NCI-H187 (cell line): ENCODE measurements at regions not wholly inside any gene's neighbourhood (a gene's known extent, or its start where the extent isn't known, plus 50 kb on each side); places are given as distances from the start of the nearest gene placed in this dataset.
A peak's percentile ranks its signal among the peaks of the same experiment; 100 is the strongest.

Source experiments
- DNase-seq, 2 experiments: peaks; one replicate each; lab custom pipeline; 2025; lab: John Stamatoyannopoulos, UW

DNA sequence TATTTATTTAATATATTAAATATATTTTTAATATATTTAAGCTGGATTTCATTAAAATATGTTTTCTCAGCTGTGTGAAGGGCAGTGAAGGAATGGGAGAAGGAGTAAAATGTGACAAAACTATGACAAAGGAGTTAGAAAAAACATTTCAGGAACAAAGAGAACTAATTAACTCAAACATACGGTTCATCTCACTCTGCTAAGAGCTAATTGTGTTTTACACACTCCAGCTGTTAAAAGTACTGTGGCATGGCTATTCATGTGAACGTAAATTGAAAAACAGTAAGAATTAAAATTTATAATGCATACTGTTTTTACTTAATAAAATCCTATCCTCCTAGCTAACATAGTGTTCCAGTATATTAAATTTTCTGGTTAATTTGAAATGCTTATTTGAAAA is 262.5 kb upstream of the GNAI1 start:
- no peak for DNase-seq

DNA sequence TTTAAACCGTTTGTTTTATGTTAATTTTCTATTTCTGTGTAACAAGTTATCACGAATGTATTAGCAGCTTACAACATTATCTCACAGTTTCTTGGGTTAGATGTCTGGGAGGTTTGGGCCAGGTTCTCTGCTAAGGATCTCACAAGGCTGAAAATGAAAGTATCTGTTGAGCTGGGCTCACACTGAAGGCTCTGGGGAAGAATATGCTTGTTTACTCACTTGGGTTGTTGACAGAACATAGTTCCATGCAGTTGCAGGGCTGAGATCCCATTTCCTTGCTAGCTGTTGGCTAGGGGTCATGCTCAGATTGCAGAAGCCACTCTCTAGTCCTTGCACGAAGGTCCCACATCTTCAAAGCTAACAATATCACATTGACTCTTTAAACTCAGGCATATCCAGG is 266.6 kb upstream of the GNAI1 start:
- no peak for DNase-seq

DNA sequence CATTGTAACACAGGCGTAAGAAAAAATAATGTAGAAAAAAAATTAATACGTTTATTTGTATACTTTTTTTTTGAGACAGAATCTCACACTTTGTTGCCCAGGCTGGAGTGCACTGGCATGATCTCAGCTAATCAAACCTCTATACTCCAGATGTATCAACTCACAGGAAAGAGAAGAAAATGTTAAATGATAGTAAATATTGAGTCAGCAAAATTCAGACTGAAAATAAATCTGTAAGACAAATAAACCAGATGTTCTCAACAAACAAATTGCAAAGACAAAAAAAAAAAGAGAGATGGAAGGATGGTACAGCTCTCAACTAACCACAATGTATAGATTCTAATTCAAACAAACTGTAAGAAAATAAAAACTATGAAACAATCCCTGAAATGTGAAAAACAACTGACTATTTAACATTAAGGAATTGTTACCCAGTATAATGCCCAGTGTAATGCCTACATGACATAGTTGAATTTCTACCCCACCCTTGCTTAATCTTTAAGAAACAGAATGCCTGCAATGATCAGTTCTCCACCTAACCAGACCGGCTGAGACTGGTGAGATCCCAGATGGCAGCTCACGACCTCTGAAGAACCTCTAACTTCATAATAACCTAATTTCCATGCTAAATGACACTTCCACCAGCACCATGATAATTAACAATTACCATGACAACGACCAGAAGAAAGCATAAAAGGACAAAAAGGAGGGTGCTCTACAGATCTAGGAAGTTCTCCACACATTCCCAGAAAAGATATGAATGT is 272.0 kb upstream of the GNAI1 start:
- no peak for DNase-seq

DNA sequence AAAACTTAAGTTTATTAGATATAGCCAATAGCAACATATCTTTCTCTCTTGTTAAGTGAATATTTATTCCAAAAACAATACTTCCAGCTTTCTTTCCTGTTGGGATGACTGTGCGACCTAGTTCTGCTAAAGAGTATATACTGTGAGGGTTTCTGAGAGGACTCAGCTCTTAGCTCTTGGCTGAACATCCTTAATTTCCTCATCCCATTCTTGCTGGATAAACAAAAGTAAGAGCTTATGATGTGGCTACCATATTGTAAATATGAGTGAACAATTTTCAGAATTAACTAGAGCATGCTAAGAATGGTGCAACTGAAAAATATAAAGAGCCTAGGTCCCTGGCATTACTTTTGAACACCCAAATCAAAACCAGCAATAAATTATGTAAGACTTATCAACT is 279.5 kb upstream of the GNAI1 start:
- no peak for DNase-seq

DNA sequence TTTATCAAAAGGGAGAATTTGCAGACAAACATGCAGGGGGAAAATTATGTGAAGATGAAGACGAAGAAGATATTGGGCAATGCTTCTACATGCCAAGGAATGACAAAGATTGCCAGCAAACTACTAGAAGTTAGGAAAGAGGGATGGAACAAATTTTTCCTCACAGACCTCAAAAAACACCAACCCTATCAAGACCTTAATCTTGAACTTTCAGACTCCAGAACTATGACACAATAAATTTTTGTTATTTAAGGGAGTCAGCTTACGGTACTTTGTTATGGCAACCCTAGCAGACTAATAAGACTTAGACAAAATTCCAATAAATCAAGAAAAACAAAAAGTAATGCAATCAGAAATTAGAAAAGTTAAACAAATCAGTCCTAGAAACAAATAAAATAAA is 280.0 kb upstream of the GNAI1 start:
- no peak for DNase-seq

DNA sequence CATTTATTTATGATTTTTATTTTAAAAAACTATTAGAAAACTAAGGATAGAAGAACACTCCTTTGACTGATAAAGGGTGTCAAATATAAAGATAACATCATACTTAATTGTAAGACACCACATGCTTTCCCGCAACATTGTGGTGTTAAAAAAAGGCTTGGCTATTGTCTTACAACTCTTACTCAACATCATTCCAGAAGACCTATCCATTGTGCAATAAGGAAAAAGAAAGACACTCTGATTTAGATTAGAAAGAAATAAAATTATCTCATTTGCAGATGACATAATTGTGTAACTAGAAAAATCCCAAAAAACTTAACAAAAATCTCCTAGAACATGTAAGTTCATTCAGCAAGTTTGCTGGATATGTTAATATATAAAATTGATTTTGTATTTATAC is 296.7 kb upstream of the GNAI1 start:
- no peak for DNase-seq

DNA sequence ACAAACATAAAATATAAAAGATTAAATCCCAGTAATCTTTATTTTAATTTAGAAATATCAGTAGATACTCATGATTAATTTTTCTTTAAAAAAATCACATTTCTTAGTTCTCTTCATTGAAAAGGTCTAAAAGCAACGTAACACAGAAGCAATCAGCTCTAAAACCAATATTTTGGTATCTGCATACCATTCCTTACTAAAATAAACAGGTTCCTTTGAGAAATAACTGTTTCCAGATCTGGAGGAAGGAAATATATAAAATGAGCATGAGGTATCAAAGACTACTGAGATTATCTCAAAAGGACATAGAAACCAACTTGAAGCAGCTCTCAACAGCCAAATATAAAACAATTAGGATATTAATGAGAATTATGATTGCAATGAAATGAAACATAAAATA is 301.0 kb upstream of the GNAI1 start:
- DNase-seq = no peak

DNA sequence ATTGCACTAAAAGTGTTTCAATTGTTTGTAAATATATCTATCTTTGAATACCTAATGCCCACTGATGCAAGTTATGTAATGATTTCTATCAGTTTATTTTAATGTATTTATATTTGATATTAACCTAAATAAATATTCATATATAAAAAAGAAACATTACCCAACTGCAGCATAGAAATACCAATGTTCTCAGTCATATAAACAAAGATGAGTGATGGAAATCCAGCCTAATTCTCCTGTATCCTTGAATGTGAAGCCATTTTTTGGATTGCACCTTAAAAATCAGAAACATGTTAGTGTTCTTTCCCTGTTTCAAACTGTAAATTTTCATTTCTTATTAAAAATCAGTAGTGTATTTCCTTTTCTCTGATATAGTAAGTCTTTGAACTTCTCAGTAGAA is 305.8 kb upstream of the GNAI1 start:
- DNase-seq = no peak

DNA sequence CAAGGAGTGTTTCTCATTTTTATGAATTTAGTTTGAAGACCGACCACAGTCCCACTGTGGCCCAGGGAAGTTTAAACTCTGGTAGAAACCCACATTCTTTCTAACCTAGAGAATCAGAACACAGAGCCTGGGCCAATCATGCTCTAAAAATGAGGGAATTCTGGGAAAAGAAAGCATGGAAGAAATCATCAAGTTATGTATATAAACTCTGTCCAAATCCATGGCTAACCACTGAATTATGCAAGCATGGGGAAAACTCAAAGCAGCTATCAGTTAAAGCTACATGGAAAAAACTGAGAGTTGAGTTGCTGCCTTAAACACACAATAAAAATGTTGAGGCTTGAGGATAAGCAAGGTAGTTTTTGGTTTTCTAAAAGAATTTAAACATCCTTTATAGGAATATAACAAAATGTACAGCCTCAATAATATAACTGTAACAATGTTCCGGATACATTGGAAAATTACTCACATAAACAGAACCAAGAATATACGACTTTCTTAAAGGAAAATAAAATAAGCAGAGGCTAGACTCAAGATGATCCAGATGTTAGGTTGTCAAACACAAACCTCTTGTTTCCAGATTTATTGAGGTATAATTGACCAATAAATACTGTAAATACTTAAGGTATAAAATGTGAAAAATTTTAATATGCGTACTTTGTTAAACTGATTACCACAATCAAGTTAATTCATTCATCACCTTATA is 311.2 kb upstream of the GNAI1 start:
- no peak for DNase-seq

DNA sequence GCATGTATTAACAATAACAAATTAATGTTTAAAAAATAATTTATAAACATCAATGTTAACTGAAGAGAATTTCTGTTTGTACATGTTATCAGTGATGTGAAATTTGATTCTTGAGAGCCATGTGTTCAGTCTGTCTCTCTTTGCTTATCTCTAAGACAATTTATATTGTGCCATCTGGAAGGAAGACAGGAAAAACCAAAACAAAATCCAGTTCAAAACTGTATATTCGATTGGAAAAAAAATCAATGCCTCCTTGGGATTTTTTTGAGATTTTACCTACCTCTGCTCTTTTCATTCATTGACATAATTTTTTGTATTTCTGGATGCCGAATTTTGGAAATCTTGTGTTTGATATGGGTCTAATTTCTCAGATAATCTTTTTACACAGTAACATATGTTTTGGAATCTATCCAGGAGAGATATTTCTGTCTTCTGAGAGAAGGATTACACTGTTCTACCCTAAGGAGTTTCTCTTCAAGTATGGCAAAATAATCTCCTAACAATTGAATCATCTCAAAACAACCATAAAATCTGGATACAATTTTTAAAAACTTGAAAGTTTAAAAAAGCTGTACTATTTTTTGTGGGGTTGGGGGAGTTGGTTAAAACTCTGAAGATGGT is 311.9 kb upstream of the GNAI1 start:
- no peak for DNase-seq

DNA sequence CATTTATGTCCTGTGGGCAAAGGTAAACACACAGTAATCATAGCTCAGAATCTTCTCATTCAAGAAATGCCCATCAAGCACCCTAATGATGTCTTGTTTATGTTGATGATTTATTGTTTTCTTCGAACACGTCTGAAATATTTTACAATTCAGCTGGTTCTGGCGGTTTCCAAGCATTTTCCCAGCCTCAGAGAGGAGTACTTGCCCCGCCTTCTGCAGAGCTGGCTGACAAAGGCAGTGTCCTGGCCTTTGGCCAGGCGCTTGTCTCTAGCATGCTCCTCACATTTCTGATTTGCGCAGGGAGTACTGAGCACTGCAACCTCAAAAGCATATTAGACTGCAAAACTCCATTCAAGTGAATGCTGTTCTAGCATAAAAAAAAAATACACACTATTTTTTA is 314.2 kb upstream of the GNAI1 start:
- DNase-seq = peak; percentile 14 to 16

DNA sequence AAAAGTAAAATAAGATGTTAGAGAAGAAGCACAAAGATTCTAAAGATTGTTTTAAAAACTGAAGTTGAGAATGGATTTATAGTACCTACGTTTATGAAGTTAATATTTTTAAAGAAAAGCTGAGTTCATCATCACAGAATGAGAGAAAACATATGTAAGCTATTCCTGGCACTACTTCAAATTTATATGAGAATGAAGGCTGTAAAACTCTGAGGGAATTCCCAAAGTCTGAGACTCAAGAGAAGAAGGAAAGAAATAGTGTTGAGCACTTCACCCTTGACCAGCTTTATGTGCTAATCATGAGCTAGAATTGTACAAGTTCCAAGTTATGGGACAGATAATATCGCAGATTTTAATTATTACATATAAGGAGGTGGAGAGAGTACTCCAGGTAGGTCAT is 323.7 kb upstream of the GNAI1 start:
- no peak for DNase-seq

DNA sequence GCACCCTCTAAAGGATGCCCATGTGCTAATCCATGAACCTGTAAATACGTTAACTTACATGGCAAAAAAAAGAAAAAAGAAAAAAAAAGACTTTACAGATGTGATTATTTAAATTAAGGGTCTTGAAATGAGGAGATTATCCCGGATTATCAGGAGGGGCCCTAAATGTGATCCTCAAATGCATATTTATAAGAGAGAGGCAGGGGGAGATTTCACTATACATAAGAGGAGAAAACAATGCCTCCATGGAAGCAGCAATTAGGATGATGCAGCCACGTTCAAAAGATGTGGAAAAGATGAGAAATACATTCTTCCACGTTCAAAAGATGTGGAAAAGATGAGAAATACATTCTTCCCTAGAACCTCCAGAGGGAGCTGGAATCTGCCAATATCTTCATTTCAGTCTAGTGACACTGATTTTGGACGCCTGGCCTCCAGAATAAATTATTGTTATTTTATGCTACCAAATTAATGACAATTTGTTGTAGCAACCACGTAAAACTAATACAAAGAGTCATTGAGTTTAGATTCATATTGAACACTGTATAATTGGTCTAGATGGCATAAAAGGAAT is 328.4 kb upstream of the GNAI1 start:
- DNase-seq = no peak

DNA sequence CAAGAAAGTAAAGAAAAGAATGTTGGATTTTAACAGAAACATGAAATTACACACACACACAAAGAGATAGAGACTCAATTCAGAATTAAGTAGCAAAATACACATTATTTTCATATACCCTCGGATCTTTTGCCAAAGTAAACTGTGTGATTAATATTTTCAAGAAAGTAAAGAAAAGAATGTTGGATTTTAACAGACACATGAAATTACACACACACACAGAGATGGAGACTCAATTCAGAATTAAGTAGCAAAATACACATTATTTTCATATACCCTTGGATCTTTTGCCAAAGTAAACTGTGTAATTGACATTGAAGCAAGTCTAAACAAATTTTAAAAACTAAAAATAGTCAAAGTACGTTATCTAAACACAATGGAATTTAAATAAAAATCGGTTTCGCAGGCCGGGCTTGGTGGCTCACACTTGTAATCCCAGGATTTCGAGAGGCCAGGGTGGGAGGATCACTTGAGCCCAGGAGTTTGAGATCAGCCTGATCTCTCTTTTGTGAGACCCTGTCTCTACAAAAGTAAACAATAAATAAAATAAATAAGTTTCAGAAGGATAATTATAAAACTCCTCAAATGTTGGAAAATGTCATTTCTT is 337.3 kb upstream of the MAGI2 start:
- DNase-seq = no peak

DNA sequence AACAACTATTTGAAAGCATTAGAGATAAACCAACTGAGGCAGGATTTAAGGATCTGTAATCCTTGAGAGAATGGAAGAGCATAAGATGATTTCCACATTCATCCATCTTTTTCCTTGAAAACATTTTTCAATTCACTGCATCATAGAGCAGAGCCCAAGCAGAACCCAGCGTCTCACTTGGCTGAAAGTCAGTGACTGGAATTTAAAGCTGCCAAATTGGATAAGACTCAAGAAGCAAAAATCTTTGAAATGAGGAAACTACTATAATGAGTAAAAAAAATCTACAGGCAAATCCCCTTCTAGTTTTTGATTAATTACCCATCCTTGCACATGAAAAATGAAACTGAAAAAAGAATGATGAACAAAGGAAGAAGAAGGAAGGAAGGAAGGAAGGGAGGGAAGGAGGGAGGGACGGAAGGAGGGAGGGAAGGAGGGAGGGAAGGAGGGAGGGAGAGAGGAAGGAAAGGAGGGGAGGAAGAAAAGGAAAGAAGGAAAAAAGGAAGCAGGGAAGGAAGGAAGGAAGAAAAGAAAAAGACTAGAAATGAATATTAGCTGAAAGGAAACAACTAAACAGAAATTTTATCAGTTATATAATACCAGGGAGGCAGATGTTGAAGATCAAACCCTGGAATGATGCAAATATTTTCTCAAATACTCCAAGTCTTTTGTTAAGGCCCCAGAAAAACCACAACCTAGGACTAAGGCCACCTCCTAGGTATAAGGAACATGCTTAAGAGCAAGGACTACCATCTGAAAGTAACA is 336.3 kb upstream of the MAGI2 start:
- DNase-seq = no peak

DNA sequence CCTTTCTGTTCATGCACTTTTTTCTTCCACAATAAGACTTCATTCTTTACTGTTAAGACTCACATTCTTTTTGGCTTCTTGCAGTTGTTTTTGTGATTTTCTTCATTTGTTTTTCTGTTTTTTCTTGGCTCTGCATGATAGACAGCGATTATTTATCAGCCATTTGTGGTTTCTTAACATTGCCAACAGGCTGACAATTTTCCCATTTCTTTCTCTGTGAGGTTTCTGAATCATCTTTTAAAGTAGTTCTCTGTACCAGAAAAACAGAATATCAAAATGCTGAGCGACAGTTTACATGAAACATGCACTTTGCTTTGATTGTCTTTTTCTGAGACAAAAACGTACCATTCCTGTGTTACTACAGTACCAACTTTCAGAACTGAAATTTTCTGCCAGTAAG is 334.2 kb upstream of the MAGI2 start:
- DNase-seq = no peak

DNA sequence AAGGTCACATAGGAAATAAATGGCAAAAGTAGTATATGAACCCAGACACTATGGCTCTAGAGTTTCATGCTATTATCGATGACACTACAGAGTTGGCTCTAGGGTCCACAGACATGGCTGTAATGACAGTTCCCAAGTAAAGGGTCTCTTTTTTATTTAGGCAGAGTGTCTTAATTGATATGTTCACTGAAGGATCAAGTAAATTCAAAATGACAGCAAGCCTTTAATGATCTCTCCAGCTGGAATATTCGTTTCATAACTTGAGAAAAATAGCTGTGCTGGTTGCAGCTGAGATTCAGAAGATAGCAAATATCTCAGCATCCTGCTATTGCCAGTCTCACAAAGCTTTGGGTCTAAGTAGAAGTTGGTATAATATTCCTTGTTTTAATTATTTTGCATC is 333.6 kb upstream of the MAGI2 start:
- no peak for DNase-seq

DNA sequence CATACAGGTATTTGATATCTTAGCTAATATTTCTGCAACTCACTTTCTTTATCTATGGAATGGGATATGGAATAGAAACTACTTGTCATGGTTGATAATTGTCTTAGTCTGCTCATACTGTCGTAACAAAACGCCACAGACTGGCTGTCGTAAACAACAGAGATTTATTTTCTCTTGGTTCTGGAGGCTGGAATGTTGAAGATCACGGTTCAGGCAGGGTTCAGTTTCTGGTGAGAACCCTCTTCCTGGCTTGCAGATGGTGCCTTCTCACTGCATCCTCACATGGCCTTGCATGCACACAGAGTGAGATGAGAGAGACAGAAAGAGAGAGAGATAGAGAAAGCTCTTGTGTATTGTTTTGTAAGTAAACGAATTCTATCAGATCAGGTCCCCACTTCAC is 332.7 kb upstream of the MAGI2 start:
- no peak for DNase-seq

DNA sequence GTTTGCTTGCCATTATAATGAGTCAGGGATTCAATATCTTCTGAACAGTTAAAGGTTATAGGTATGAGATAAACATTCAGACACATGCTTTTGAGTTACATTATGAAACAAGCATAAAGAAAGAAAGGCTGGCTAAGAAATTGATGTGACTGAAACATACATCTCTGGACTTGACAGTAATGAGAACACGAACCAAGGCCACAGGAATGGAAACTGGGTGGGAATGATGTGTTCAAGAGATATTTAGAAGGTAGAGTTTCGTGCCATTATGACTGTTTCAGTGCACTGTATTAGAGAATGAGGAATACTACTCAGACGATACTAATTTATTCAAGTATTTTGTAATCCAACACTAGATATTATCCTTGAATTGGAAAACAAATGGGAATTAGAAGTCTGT is 332.1 kb upstream of the MAGI2 start:
- DNase-seq = no peak

DNA sequence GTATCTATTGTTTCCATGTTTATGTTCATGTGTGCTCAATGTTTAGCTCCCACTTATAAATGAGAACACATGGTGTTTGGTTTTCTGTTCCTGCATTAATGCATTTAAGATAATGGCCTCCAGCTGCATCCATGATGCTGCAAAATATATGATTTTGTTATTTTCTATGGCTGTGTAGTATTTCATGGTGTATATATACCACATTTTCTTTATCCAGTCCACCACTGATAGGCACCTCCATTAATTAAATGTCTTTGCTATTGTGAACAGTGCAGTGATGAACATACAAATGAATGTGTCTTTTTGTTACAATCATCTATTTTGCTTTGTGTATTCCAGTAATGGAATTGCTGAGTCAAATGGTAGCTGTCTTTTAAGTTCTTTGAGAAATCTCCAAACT is 329.4 kb upstream of the MAGI2 start:
- no peak for DNase-seq

DNA sequence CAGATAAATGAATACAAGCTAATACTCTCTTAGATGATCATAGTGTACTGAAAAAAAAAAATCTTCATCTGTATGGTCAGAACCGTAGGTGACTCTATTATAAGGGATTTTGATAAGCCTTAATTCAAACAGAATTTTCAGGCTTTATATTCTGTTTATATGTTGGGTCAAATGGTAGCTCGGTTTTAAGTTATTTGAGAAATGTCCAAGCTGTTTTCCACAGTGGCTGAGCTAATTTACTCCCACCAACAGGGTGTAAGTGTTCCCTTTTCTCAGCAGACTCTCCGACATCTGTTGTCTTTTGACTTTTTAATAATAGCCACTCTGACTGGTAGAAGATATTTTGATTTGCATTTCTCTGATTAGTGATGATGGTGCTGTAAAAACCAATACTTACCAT is 328.8 kb upstream of the MAGI2 start:
- DNase-seq = no peak

DNA sequence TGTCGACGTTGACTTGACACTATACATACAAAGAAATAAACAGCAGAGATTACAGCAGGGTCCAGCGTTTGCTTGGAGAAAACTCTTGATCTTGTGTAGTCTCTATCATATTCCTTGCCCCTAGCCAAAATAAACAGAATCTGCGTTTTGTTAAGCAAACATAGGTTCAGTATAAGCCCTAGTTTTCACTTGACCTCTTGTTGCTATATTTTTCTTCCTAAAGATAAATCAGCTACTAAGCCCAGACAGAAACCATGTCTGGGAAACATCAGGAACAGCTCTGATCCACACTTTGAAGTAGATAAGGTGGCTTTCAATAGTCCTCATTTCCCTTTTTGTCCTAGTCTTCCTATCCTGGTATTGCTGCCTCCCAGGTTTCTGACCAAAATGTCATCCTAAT is 328.2 kb upstream of the MAGI2 start:
- DNase-seq = no peak
